ENCODE measurements at regions not wholly inside any gene's neighbourhood (a gene's known extent, or its start where the extent isn't known, plus 50 kb on each side); places are given as distances from the start of the nearest gene placed in this dataset.
A peak's percentile ranks its signal among the peaks of the same experiment; 100 is the strongest.
"Not testable (repeated sequence)": the region's sequence is repeated elsewhere in the genome, so short reads cannot be mapped to it uniquely, and the experiment has no call there.

DNA sequence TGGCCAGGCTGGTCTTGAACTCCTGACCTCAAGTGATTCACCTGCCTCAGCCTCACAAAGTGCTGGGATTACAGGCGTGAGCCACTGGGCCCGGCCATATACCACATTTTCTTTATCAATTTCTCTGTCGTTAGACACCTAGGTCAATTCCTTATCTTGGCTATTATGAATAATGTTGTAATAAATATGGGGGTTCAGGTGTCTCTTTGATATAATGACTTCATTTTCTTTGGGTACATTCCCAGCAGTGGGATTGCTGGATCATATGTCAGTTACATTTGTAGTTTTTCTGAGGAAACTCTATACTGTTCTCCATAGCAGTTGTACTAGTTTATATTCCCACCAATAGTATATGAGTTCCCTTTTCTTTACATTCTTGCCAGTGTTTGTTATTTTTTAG is 67.8 kb upstream of the DDHD1 start:
- H3K27ac ChIP-seq (replicated peaks), result no peak overlapping the region
- TF ChIP-seq POLR2AphosphoS5 (IDR thresholded peaks at IDR 0.05; ENCODE audit: low read depth) (no peak), GABPA (IDR thresholded peaks at IDR 0.05; ENCODE audit: low read depth) (no peak)

GRCh38 chr14:53218161-53218560 is 65.0 kb upstream of the DDHD1 start:
- TF ChIP-seq POLR2AphosphoS5 (IDR thresholded peaks at IDR 0.05; ENCODE audit: low read depth) (no peak), SPI1 (IDR thresholded peaks at IDR 0.05; ENCODE audit: borderline replicate concordance, low read depth) (no peak), REST (IDR thresholded peaks at IDR 0.05; ENCODE audit: insufficient replicate concordance, low read depth) (no peak), GABPA (IDR thresholded peaks at IDR 0.05; ENCODE audit: low read depth) (no peak), CTCF (IDR thresholded peaks at IDR 0.05; ENCODE audit: insufficient read depth, low read length) (no peak)

More for the DNA sequence above, 67.8 kb upstream of the DDHD1 start:
- Histone ChIP-seq H3K4me3 (replicated peaks; ENCODE audit: insufficient read depth, low read length) (no peak overlapping the region), H3K27me3 (ENCODE audit: insufficient read depth, poor library complexity, severe bottlenecking) (no peaks in the 10 kb centered on the region)
- DNase-seq (ENCODE audit: low read depth in 1 of 2, low spot score in 1 of 2), result no peak

GRCh38 chr14:53217316-53217994 is 64.3 kb upstream of the DDHD1 start:
- H3K4me3 ChIP-seq (replicated peaks; ENCODE audit: insufficient read depth, low read length), result peak overlapping the region; percentile 58
- H3K27ac ChIP-seq (replicated peaks), result peak overlapping the region; percentile 65
- TF ChIP-seq POLR2AphosphoS5 (IDR thresholded peaks at IDR 0.05; ENCODE audit: low read depth), result no peak
- no peak for TF ChIP-seq GABPA (IDR thresholded peaks at IDR 0.05; ENCODE audit: low read depth)
- no peak for TF ChIP-seq REST (IDR thresholded peaks at IDR 0.05; ENCODE audit: insufficient replicate concordance, low read depth)
- no peak for TF ChIP-seq CTCF (IDR thresholded peaks at IDR 0.05; ENCODE audit: insufficient read depth, low read length)
- TF ChIP-seq SPI1 (IDR thresholded peaks at IDR 0.05; ENCODE audit: borderline replicate concordance, low read depth), result no peak
- H3K27me3 ChIP-seq (ENCODE audit: insufficient read depth, poor library complexity, severe bottlenecking), result no peaks in the 10 kb centered on the region
- DNase-seq (ENCODE audit: low read depth in 1 of 2, low spot score in 1 of 2), result peak; percentile 41 to 76

More at GRCh38 chr14:53218161-53218560, 65.0 kb upstream of the DDHD1 start:
- DNase-seq (ENCODE audit: low read depth in 1 of 2, low spot score in 1 of 2), result no peak
- Histone ChIP-seq H3K27ac (replicated peaks) (peak overlapping the region; percentile 65), H3K27me3 (ENCODE audit: insufficient read depth, poor library complexity, severe bottlenecking) (no peaks in the 10 kb centered on the region), H3K4me3 (replicated peaks; ENCODE audit: insufficient read depth, low read length) (peak overlapping the region; percentile 58)

GRCh38 chr14:53216955-53217315 is 63.8 kb upstream of the DDHD1 start:
- not testable (repeated sequence) for DNase-seq (ENCODE audit: low read depth in 1 of 2, low spot score in 1 of 2); H3K27ac ChIP-seq (replicated peaks); H3K27me3 ChIP-seq (ENCODE audit: insufficient read depth, poor library complexity, severe bottlenecking); H3K4me3 ChIP-seq (replicated peaks; ENCODE audit: insufficient read depth, low read length)

DNA sequence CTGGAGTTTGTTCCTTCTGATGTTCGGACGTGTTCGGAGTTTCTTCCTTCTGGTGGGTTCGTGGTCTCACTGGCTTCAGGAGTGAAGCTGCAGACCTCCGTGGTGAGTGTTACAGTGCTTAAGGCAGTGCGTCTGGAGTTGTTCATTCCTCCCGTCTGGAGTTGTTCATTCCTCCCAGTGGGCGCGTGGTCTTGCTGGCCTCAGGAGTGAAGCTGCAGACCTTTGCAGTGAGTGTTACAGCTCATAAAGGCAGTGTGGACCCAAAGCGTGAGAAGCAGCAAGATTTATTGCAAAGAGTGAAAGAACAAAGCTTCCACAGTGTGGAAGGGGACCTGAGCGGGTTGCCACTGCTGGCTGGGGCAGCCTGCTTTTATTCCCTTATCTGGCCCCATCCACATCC is 63.4 kb upstream of the DDHD1 start:
- not testable (repeated sequence) for H3K27ac ChIP-seq (replicated peaks); DNase-seq (ENCODE audit: low read depth in 1 of 2, low spot score in 1 of 2); H3K27me3 ChIP-seq (ENCODE audit: insufficient read depth, poor library complexity, severe bottlenecking); H3K4me3 ChIP-seq (replicated peaks; ENCODE audit: insufficient read depth, low read length)

Data from HL-60 (cell line).